Colonic mucosa (tissue), 4 donors: ENCODE measurements at regions not wholly inside any gene's neighbourhood (a gene's known extent, or its start where the extent isn't known, plus 50 kb on each side); places are given as distances from the start of the nearest gene placed in this dataset.
A peak's percentile ranks its signal among the peaks of the same experiment; 100 is the strongest.

Source experiments
- DNase-seq: peaks from one replicate; pipeline ENCODE4 v3.0.0-alpha.2; 2020
- H3K27ac ChIP-seq: fragments of 200-600 bp; one replicate; pipeline ENCODE4 v1.8.0; 2021
- H3K27me3 ChIP-seq: fragments of 200-600 bp; one replicate; pipeline ENCODE4 v1.8.0; 2021
- H3K36me3 ChIP-seq: fragments of 200-600 bp; one replicate; pipeline ENCODE4 v1.8.0; 2021
- H3K4me1 ChIP-seq: fragments of 200-600 bp; one replicate; pipeline ENCODE4 v1.8.0; 2021; ENCODE audit warnings: mild to moderate bottlenecking
- H3K4me3 ChIP-seq: fragments of 200-600 bp; one replicate; pipeline ENCODE4 v1.8.0; 2021
- H3K9ac ChIP-seq, 2 donors: one replicate each; pipeline ENCODE4 v1.7.0; 2013; ENCODE audit warnings: control low read depth in 2 of 2, low read depth in 2 of 2, low read length in 2 of 2
- H3K9me3 ChIP-seq: fragments of 200-600 bp; one replicate; pipeline ENCODE4 v1.8.0; 2021
- intact Hi-C: fragments of 100-400 bp; cut with DNase I; formaldehyde crosslinking; loops from one replicate; pipeline ENCODE4 v1.14.1; 2022
- TF ChIP-seq, protein P1 (sequence below): fragments of 200-600 bp; IDR thresholded peaks from one replicate; pipeline ENCODE4 v1.8.0; 2022; ENCODE audit warnings: antibody characterized with exemption, mild to moderate bottlenecking
- donor health status: healthy.
- donor health status: DM: no; HTN: no; CAD: no.
- donor health status: DM: no; HTN: no; CAD: no.

GRCh38 chr3:59189939-59190338 lies 140.1 kb upstream of the CFAP20DC start:
- no peaks in the 10 kb centered on the region for H3K27me3 ChIP-seq
- H3K4me1 ChIP-seq: no peaks in the 10 kb centered on the region
- H3K36me3 ChIP-seq: no peaks in the 10 kb centered on the region
- no peaks in the 10 kb centered on the region for H3K9me3 ChIP-seq
- TF ChIP-seq, protein P1, sequence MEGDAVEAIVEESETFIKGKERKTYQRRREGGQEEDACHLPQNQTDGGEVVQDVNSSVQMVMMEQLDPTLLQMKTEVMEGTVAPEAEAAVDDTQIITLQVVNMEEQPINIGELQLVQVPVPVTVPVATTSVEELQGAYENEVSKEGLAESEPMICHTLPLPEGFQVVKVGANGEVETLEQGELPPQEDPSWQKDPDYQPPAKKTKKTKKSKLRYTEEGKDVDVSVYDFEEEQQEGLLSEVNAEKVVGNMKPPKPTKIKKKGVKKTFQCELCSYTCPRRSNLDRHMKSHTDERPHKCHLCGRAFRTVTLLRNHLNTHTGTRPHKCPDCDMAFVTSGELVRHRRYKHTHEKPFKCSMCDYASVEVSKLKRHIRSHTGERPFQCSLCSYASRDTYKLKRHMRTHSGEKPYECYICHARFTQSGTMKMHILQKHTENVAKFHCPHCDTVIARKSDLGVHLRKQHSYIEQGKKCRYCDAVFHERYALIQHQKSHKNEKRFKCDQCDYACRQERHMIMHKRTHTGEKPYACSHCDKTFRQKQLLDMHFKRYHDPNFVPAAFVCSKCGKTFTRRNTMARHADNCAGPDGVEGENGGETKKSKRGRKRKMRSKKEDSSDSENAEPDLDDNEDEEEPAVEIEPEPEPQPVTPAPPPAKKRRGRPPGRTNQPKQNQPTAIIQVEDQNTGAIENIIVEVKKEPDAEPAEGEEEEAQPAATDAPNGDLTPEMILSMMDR: no peak
- H3K27ac ChIP-seq: no peak overlapping the region
- H3K4me3 ChIP-seq: no peak overlapping the region
- no peak for DNase-seq
- intact Hi-C loops: no loop called here
- no peak overlapping the region for H3K9ac ChIP-seq

DNA sequence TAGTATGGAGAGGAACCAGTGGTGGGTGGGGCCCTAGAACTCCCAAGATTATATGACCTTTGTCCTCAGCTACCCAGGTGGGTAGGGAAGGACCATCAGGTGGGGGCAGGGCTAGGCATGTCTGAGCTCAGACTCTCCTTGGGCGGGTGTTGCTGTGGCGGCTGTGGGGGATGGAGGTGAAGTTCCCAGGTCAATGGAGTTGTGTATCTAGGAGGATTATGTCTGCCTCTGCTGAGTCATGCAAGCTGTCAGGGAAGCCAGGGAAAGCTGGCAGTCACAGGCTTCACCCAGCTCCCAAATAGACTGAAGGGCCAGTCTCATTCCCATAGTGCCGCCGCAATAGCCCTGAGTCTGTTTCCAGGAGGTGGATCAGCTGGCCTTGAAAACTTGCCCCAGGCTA lies 139.7 kb upstream of the CFAP20DC start:
- no peak overlapping the region for H3K9ac ChIP-seq
- no peaks in the 10 kb centered on the region for H3K36me3 ChIP-seq
- H3K9me3 ChIP-seq: no peaks in the 10 kb centered on the region
- TF ChIP-seq, protein P1: no peak
- H3K4me3 ChIP-seq: no peak overlapping the region
- no peaks in the 10 kb centered on the region for H3K4me1 ChIP-seq
- DNase-seq: peak; percentile 26
- intact Hi-C loops: no loop called here
- no peaks in the 10 kb centered on the region for H3K27me3 ChIP-seq
- H3K27ac ChIP-seq: no peak overlapping the region

DNA sequence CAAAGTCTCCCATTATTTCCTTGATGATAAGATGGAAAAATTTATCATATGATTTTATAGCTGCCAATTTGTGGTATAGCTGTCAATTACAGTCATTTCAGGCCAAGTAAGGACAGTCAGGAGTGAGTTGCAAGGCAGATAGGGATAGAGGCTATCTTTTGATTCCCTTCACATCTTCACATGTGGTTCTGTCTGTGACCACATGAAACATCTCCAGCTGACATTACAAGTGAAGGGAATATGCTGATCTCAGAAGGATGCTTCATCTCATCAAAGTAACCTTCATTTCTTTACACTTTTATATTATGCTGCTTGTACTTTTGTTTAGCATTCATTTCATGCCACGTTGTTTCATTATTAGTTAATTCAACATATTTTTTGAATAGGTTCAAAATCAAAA lies 136.9 kb upstream of the CFAP20DC start:
- H3K4me1 ChIP-seq: no peaks in the 10 kb centered on the region
- intact Hi-C loops: no loop called here
- no peak overlapping the region for H3K4me3 ChIP-seq
- H3K27me3 ChIP-seq: no peaks in the 10 kb centered on the region
- no peak overlapping the region for H3K27ac ChIP-seq
- no peak for DNase-seq
- no peaks in the 10 kb centered on the region for H3K9me3 ChIP-seq
- no peak overlapping the region for H3K9ac ChIP-seq
- no peaks in the 10 kb centered on the region for H3K36me3 ChIP-seq
- TF ChIP-seq, protein P1: no peak

- H3K36me3 ChIP-seq: no peaks in the 10 kb centered on the region
- H3K9ac ChIP-seq: no peak overlapping the region
- no peaks in the 10 kb centered on the region for H3K27me3 ChIP-seq
- no peak for DNase-seq
- no peaks in the 10 kb centered on the region for H3K4me1 ChIP-seq
- no peak overlapping the region for H3K4me3 ChIP-seq
- intact Hi-C loops: no loop called here
- no peak overlapping the region for H3K27ac ChIP-seq
- TF ChIP-seq, protein P1: no peak
- H3K9me3 ChIP-seq: no peaks in the 10 kb centered on the region
Measured at GRCh38 chr3:59185591-59186369, 136.0 kb upstream of the CFAP20DC start.

- H3K36me3 ChIP-seq: no peaks in the 10 kb centered on the region
- intact Hi-C loops: no loop called here
- no peaks in the 10 kb centered on the region for H3K4me1 ChIP-seq
- H3K9me3 ChIP-seq: no peaks in the 10 kb centered on the region
- H3K27ac ChIP-seq: no peak overlapping the region
- H3K9ac ChIP-seq: no peak overlapping the region
- H3K27me3 ChIP-seq: no peaks in the 10 kb centered on the region
- no peak for DNase-seq
- TF ChIP-seq, protein P1: no peak
- H3K4me3 ChIP-seq: no peak overlapping the region
Measured at GRCh38 chr3:59180006-59180405, 130.2 kb upstream of the CFAP20DC start.
